Left lung (tissue), 4 donors: ENCODE measurements at regions not wholly inside any gene's neighbourhood (a gene's known extent, or its start where the extent isn't known, plus 50 kb on each side); places are given as distances from the start of the nearest gene placed in this dataset.
A peak's percentile ranks its signal among the peaks of the same experiment; 100 is the strongest.

Source experiments
- ATAC-seq: fragments of 200-7000 bp; cut with Tn5 transposase; one replicate; pipeline ENCODE4 v1.9.1; 2020; ENCODE audit warnings: moderate library complexity
- DNase-seq, 4 donors: peaks; one replicate each; pipeline ENCODE4 v3.0.0-alpha.2; 2013 to 2020
- H3K27ac ChIP-seq, 2 donors: fragments of 200-600 bp; sonication (generic) in 1 of 2; one replicate each; pipeline versions ENCODE4 v1.5.0 to v1.8.0; 2020 to 2021
- H3K27me3 ChIP-seq, 2 donors: fragments of 200-600 bp; sonication (generic) in 1 of 2; one replicate each; pipeline versions ENCODE4 v1.5.0 to v1.8.0; 2020 to 2021
- H3K36me3 ChIP-seq, 2 donors: fragments of 200-600 bp; sonication (generic) in 1 of 2; one replicate each; pipeline versions ENCODE4 v1.5.0 to v1.8.0; 2020 to 2021
- H3K4me1 ChIP-seq, 2 donors: fragments of 200-600 bp; one replicate each; pipeline ENCODE4 v1.8.0; 2021
- H3K4me3 ChIP-seq, 2 donors: fragments of 200-600 bp; sonication (generic) in 1 of 2; one replicate each; pipeline versions ENCODE4 v1.5.0 to v1.8.0; 2020 to 2021; ENCODE audit warnings: mild to moderate bottlenecking in 1 of 2
- H3K9me3 ChIP-seq, 2 donors: fragments of 200-600 bp; sonication (generic) in 1 of 2; one replicate each; pipeline versions ENCODE4 v1.5.0 to v1.8.0; 2020 to 2021
- intact Hi-C, 2 donors: fragments of 100-400 bp; cut with DNase I; formaldehyde crosslinking; loops; one replicate each; pipeline versions ENCODE4 v1.11.2 to v1.14.2; 2022
- TF ChIP-seq, protein P1 (sequence below), 2 donors: fragments of 200-600 bp; sonication (generic) in 1 of 2; IDR thresholded peaks; one replicate each; pipeline versions ENCODE4 v1.5.0 to v1.8.0; 2021; ENCODE audit warnings: antibody characterized with exemption in 2 of 2
- donor health status: DM: no; HTN: yes; CAD: no.
- donor health status: DM: no; HTN: no; CAD: no.

DNA sequence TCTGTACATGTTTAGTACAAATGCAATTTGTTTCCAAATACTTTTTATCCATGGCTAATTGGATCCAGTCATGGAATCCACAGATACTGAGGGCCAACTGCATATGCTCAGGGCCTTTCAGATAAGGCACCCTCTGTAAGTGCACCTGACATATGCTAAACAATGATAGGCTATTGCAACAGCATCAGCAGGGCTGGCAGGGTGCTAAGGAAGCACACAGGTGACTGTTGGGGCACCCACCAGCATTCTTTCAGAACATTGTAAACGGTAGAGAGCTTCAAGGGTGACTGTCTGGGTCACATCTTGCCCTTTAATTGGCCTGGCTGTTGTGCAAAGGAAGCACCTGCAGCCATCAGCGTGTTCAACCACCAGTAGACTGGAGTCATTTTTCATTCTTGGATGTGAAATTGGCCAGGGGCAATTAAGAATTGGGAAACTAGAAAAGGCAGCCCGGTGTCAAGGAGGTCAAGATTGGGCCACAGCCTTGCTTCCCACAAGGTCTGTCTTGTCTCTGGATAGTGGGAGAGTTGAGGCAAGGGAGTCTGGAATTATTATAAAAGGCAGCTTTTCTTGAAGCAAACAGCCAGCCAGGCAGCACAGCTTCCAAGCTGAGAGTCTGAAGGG, 129.3 kb upstream of the RAI14 start:
- TF ChIP-seq, protein P1, sequence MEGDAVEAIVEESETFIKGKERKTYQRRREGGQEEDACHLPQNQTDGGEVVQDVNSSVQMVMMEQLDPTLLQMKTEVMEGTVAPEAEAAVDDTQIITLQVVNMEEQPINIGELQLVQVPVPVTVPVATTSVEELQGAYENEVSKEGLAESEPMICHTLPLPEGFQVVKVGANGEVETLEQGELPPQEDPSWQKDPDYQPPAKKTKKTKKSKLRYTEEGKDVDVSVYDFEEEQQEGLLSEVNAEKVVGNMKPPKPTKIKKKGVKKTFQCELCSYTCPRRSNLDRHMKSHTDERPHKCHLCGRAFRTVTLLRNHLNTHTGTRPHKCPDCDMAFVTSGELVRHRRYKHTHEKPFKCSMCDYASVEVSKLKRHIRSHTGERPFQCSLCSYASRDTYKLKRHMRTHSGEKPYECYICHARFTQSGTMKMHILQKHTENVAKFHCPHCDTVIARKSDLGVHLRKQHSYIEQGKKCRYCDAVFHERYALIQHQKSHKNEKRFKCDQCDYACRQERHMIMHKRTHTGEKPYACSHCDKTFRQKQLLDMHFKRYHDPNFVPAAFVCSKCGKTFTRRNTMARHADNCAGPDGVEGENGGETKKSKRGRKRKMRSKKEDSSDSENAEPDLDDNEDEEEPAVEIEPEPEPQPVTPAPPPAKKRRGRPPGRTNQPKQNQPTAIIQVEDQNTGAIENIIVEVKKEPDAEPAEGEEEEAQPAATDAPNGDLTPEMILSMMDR (IDR thresholded peaks at IDR 0.05), result no peak
- no peak for ATAC-seq
- no peaks in the 10 kb centered on the region for H3K36me3 ChIP-seq
- H3K27ac ChIP-seq, result no peak overlapping the region
- H3K4me3 ChIP-seq, result no peak overlapping the region
- no peak for DNase-seq
- H3K27me3 ChIP-seq, result no peaks in the 10 kb centered on the region
- H3K4me1 ChIP-seq, result peaks cover 5 to 21% of the 10 kb centered on the region in 2 donors
- intact Hi-C loops, result loop anchor here in 1 of 2 donors (10.0 kb wide), 1 partner anchor 368 kb away; no protein-coding TSS in a partner anchor
- H3K9me3 ChIP-seq, result no peaks in the 10 kb centered on the region

DNA sequence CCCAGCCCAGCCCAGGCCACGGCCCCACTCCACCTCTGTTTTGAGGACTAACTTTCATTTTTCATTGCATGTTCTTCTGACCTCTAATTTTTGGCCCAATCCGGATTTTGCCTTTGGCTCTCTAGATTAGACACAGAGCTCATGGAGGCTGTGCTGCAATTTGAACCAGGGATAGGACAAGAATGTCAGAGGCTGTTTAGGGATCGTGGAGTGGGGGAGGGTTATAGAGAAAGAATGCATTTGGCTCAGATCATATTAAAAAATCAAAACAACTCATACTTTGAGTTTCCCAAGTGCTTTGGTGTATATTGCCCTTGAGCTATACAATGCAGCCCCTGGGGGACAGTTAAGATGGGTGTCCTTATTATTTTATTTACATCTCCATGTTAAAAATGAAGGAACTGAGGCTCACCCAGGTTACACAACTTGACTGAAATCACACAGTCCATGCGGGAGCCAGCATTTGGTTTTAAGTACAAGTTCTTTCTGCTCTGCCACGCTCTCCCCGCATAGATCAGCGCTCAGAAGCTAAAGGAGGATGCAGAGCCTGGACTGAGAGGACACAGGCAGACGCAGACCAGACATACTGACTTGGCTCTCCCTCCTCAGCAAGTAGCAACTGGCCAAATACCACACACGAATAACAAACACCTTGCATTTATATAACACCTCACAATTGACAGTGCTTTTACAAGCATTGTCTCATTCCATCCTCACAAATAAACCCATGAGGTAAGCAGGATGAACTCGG, 126.4 kb upstream of the RAI14 start:
- Histone ChIP-seq H3K27ac (no peak overlapping the region), H3K4me3 (no peak overlapping the region), H3K36me3 (no peaks in the 10 kb centered on the region), H3K4me1 (peaks cover 0 to 29% of the 10 kb centered on the region in 2 donors), H3K27me3 (no peaks in the 10 kb centered on the region), H3K9me3 (no peaks in the 10 kb centered on the region)
- no peak for ATAC-seq
- intact Hi-C loops, result loop anchor here in 1 of 2 donors (10.0 kb wide), 1 partner anchor 365 kb away; no protein-coding TSS in a partner anchor
- TF ChIP-seq, protein P1 (IDR thresholded peaks at IDR 0.05), result no peak
- DNase-seq, result no peak

DNA sequence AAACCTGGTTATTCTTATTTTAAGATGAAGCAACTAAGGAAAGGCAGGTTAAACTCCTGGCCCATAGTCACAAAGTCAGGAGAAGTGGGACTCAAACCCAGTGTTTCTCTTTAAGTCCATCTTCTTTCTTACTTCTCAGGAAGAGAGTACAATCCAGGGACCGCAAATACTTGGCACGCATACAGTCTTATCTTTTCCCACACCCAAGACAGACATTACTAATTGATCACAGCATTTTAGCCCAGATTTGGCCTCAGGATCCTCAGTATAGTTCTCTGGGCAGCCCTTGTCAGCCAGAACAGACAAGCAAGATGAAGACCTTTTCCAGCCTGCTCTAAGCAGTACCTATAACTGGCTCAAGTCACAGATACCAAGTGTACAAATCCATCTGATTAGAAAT, 125.5 kb upstream of the RAI14 start:
- Histone ChIP-seq H3K4me1 (peaks cover 0 to 29% of the 10 kb centered on the region in 2 donors), H3K4me3 (no peak overlapping the region), H3K9me3 (no peaks in the 10 kb centered on the region), H3K27me3 (no peaks in the 10 kb centered on the region), H3K36me3 (no peaks in the 10 kb centered on the region), H3K27ac (no peak overlapping the region)
- ATAC-seq (no peak), DNase-seq (no peak)
- TF ChIP-seq, protein P1 (IDR thresholded peaks at IDR 0.05), result no peak
- intact Hi-C loops, result no loop called here

DNA sequence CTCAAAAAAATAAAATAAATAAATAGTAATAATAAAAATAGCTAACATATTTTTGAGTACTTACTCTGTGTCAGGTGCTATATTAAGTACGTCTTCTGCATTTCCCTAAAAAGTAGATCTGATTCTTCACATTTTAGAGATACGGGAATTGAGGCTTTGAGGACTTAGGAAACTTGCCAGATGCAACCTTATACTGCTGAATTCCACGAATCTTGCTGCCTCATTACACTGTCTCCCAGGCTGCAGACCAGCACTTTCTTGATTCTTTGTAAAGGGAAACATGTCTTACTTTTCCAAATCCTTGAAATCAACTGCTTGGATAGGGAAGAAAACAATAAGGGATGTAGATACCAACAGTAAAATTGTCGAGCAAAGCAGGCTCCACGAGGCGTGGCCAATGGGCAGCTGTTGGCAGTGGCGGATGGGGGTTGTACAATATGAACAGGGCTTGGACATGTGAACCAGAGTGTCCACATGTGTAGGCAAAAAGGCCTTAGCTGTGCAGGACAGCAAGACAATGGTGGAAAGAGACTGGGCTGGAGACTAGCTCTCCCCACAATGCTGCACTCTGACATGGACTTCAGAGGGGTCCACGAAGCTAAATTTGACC, 124.3 kb upstream of the RAI14 start:
- intact Hi-C loops, result no loop called here
- Histone ChIP-seq H3K36me3 (no peaks in the 10 kb centered on the region), H3K27ac (peak overlapping the region in 1 of 2 donors; percentile 22), H3K4me3 (no peak overlapping the region), H3K27me3 (no peaks in the 10 kb centered on the region), H3K4me1 (peaks cover 0 to 29% of the 10 kb centered on the region in 2 donors), H3K9me3 (no peaks in the 10 kb centered on the region)
- TF ChIP-seq, protein P1 (IDR thresholded peaks at IDR 0.05), result no peak
- no peak for DNase-seq
- peak; percentile 31 for ATAC-seq
